MM.1S (cell line): ENCODE measurements at regions not wholly inside any gene's neighbourhood (a gene's known extent, or its start where the extent isn't known, plus 50 kb on each side); places are given as distances from the start of the nearest gene placed in this dataset.
A peak's percentile ranks its signal among the peaks of the same experiment; 100 is the strongest.

Experiments used
- DNase-seq: peaks from one replicate; pipeline ENCODE4 v3.0.0-alpha.2; 2015
- H2AFZ ChIP-seq: fragments of 300-600 bp; sonication (generic); 2 replicates; pipeline ENCODE4 v1.6.0; 2016; ENCODE audit warnings: antibody characterized with exemption, low read length
- H3F3A ChIP-seq: fragments of 300-600 bp; sonication (generic); 2 replicates; pipeline ENCODE4 v1.6.1; 2016; ENCODE audit warnings: mild to moderate bottlenecking, antibody characterized with exemption, low read length, moderate library complexity, mixed read lengths; ENCODE audit not compliant: insufficient read depth
- H3K27ac ChIP-seq: fragments of 300-600 bp; sonication (generic); 2 replicates; pipeline ENCODE4 v1.5.1; 2016; ENCODE audit warnings: mild to moderate bottlenecking, low read length
- H3K27me3 ChIP-seq: fragments of 300-600 bp; sonication (generic); replicated peaks from 2 replicates; pipeline ENCODE4 v1.6.0; 2016; ENCODE audit warnings: low read length; ENCODE audit not compliant: insufficient read depth
- H3K36me3 ChIP-seq: fragments of 300-600 bp; sonication (generic); replicated peaks from 2 replicates; pipeline ENCODE4 v1.6.1; 2016; ENCODE audit warnings: mild to moderate bottlenecking, low read length, mixed read lengths; ENCODE audit not compliant: insufficient read depth
- H3K4me1 ChIP-seq: fragments of 300-600 bp; sonication (generic); 2 replicates; pipeline ENCODE4 v1.6.1; 2016; ENCODE audit warnings: low read length, mixed read lengths
- H3K4me2 ChIP-seq: fragments of 300-600 bp; sonication (generic); 2 replicates; pipeline ENCODE4 v1.6.0; 2016; ENCODE audit warnings: low read depth, low read length
- H3K4me3 ChIP-seq: fragments of 300-600 bp; sonication (generic); 2 replicates; pipeline ENCODE4 v1.5.1; 2016; ENCODE audit warnings: low read length, mixed read lengths
- H3K79me2 ChIP-seq: fragments of 300-600 bp; sonication (generic); 2 replicates; pipeline ENCODE4 v1.6.1; 2016; ENCODE audit warnings: mixed run types, low read length, mixed read lengths
- H3K9ac ChIP-seq: fragments of 300-600 bp; sonication (generic); 2 replicates; pipeline ENCODE4 v1.6.1; 2016; ENCODE audit warnings: low read length, mixed read lengths
- H3K9me2 ChIP-seq: fragments of 300-600 bp; sonication (generic); replicated peaks from 2 replicates; pipeline ENCODE4 v1.6.1; 2016; ENCODE audit warnings: mild to moderate bottlenecking, low read length, mixed read lengths; ENCODE audit not compliant: insufficient read depth
- H3K9me3 ChIP-seq: fragments of 300-600 bp; sonication (generic); replicated peaks from 2 replicates; pipeline ENCODE4 v1.6.1; 2016; ENCODE audit warnings: mild to moderate bottlenecking, low read length, mixed read lengths; ENCODE audit not compliant: insufficient read depth
- H4K20me1 ChIP-seq: fragments of 300-600 bp; sonication (generic); 2 replicates; pipeline ENCODE4 v1.6.1; 2016; ENCODE audit warnings: mild to moderate bottlenecking, low read length, moderate library complexity, mixed read lengths; ENCODE audit not compliant: insufficient read depth
- EZH2 ChIP-seq: fragments of 300-600 bp; sonication (generic); optimal IDR thresholded peaks from 2 replicates; pipeline ENCODE3; 2017; ENCODE audit warnings: low read depth, mild to moderate bottlenecking, antibody characterized with exemption, low read length, mixed read lengths
- EZH2phosphoT487 ChIP-seq: fragments of 300-600 bp; sonication (generic); IDR thresholded peaks from 2 replicates; pipeline ENCODE4 v1.6.1; 2018; ENCODE audit warnings: antibody characterized with exemption, low read length
- TF ChIP-seq, protein P1 (sequence below): fragments of 300-600 bp; sonication (generic); IDR thresholded peaks from 2 replicates; pipeline ENCODE4 v1.5.1; 2016; ENCODE audit warnings: antibody characterized with exemption, low read length, mixed read lengths

GRCh38 chr12:105470601-105471000 is 140.1 kb downstream of the C12orf75 start:
- Histone ChIP-seq H4K20me1 (no peaks in the 10 kb centered on the region), H3K27ac (no peak overlapping the region), H3K4me1 (0 out of 2 replicates have a peak, but pooled peaks cover 5% of the 10 kb centered on the region), H2AFZ (no peak overlapping the region), H3K79me2 (no peaks in the 10 kb centered on the region), H3K9me3 (no peaks in the 10 kb centered on the region), H3K9me2 (no peaks in the 10 kb centered on the region), H3K36me3 (no peaks in the 10 kb centered on the region), H3F3A (no peaks in the 10 kb centered on the region), H3K9ac (no peak overlapping the region), H3K27me3 (no peaks in the 10 kb centered on the region), H3K4me2 (no peak overlapping the region), H3K4me3 (no peak overlapping the region)
- TF ChIP-seq, protein P1, sequence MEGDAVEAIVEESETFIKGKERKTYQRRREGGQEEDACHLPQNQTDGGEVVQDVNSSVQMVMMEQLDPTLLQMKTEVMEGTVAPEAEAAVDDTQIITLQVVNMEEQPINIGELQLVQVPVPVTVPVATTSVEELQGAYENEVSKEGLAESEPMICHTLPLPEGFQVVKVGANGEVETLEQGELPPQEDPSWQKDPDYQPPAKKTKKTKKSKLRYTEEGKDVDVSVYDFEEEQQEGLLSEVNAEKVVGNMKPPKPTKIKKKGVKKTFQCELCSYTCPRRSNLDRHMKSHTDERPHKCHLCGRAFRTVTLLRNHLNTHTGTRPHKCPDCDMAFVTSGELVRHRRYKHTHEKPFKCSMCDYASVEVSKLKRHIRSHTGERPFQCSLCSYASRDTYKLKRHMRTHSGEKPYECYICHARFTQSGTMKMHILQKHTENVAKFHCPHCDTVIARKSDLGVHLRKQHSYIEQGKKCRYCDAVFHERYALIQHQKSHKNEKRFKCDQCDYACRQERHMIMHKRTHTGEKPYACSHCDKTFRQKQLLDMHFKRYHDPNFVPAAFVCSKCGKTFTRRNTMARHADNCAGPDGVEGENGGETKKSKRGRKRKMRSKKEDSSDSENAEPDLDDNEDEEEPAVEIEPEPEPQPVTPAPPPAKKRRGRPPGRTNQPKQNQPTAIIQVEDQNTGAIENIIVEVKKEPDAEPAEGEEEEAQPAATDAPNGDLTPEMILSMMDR = no peak
- no peak for DNase-seq

DNA sequence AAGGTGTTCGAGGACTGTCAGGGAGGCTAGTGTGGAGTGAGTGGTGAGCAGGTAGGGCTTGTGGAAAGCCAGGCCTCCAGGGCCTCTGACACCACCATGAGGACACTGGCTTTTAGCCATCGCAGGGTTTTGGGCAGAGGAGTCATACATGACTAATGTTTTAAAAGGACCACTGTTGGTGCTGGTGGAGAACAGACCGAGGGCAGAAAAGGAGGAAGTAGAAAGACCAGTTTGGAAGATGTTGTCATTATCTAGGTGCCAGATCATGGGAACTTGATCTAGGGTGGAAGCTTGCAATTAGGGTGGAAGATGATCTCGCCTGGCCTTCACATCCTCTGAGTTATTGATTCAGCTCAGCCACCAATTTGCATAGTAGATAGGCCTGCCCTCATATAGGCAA is 144.2 kb downstream of the C12orf75 start:
- Histone ChIP-seq H3K4me2 (no peak overlapping the region), H3K9me2 (no peaks in the 10 kb centered on the region), H3K27ac (no peak overlapping the region), H3K9me3 (no peaks in the 10 kb centered on the region), H3F3A (peaks cover 13% of the 10 kb centered on the region), H4K20me1 (no peaks in the 10 kb centered on the region), H3K4me3 (no peak overlapping the region), H2AFZ (no peak overlapping the region), H3K36me3 (no peaks in the 10 kb centered on the region), H3K79me2 (no peaks in the 10 kb centered on the region), H3K4me1 (peaks cover 18% of the 10 kb centered on the region), H3K27me3 (no peaks in the 10 kb centered on the region), H3K9ac (no peak overlapping the region)
- TF ChIP-seq, protein P1 = no peak
- TF ChIP-seq EZH2phosphoT487 = no peak
- no peak for TF ChIP-seq EZH2
- no peak for DNase-seq

GRCh38 chr12:105476616-105477015 is 146.1 kb downstream of the C12orf75 start:
- H3K4me3 ChIP-seq = peak overlapping the region; percentile 26; the same call in 1 of the 2 replicates
- no peaks in the 10 kb centered on the region for H3K79me2 ChIP-seq
- H3K9me2 ChIP-seq = no peaks in the 10 kb centered on the region
- no peak overlapping the region for H3K9ac ChIP-seq
- H3K9me3 ChIP-seq = no peaks in the 10 kb centered on the region
- H3K27ac ChIP-seq = peak overlapping the region; percentile 62
- DNase-seq = peak; percentile 80
- H3K36me3 ChIP-seq = no peaks in the 10 kb centered on the region
- peak overlapping the region; percentile 27 for H3K4me2 ChIP-seq
- TF ChIP-seq EZH2 = no peak
- TF ChIP-seq EZH2phosphoT487 = no peak
- TF ChIP-seq, protein P1 = no peak
- H2AFZ ChIP-seq = peak overlapping the region; percentile 17; the same call in 1 of the 2 replicates
- no peaks in the 10 kb centered on the region for H4K20me1 ChIP-seq
- peaks cover 13% of the 10 kb centered on the region for H3F3A ChIP-seq
- H3K27me3 ChIP-seq = no peaks in the 10 kb centered on the region
- H3K4me1 ChIP-seq = peaks cover 18% of the 10 kb centered on the region
